Activated naive CD4-positive, alpha-beta T cell treated with anti-CD3 and anti-CD28 coated beads, Interleukin-2, amount 50 U/mL, for 72 hours (primary cell): ENCODE measurements at regions not wholly inside any gene's neighbourhood (a gene's known extent, or its start where the extent isn't known, plus 50 kb on each side); places are given as distances from the start of the nearest gene placed in this dataset.

Experiments
- ATAC-seq, 2 donors: fragments of 150-1000 bp; cut with Tn5 transposase; 2 replicates each; pipeline ENCODE4 v1.10.0; 2021; ENCODE audit warnings: mild to moderate bottlenecking in 2 of 2, moderate library complexity in 2 of 2
- DNase-seq, 2 donors: peaks; one replicate each; pipeline ENCODE4 v3.0.0; 2021 to 2022; ENCODE audit warnings: low spot score in 2 of 2
- H3K27ac Mint-ChIP-seq, 2 donors: one replicate each; pipeline ENCODE4 v1.8.0; 2022; ENCODE audit warnings: mild to moderate bottlenecking in 2 of 2, mixed read lengths in 2 of 2
- H3K36me3 Mint-ChIP-seq, 2 donors: one replicate each; pipeline ENCODE4 v1.8.0; 2022; ENCODE audit warnings: mixed read lengths in 2 of 2
- H3K9me3 Mint-ChIP-seq, 2 donors: one replicate each; pipeline ENCODE4 v1.8.0; 2022; ENCODE audit warnings: mixed read lengths in 2 of 2

GRCh38 chr1:5576011-5576672 is 416.1 kb downstream of the NPHP4 start:
- Mint-ChIP-seq H3K27ac (no peak overlapping the region), H3K9me3 (peaks cover 0 to 1% of the 10 kb centered on the region in 2 donors), H3K36me3 (no peaks in the 10 kb centered on the region)
- no peak for DNase-seq
- ATAC-seq, result no peak

GRCh38 chr1:5575396-5575940 is 416.8 kb downstream of the NPHP4 start:
- Mint-ChIP-seq H3K9me3 (peaks cover 0 to 4% of the 10 kb centered on the region in 2 donors), H3K27ac (no peak overlapping the region), H3K36me3 (no peaks in the 10 kb centered on the region)
- ATAC-seq (no peak), DNase-seq (no peak)

- ATAC-seq (no peak), DNase-seq (no peak)
- Mint-ChIP-seq H3K36me3 (no peaks in the 10 kb centered on the region), H3K9me3 (peaks cover 0 to 7% of the 10 kb centered on the region in 2 donors), H3K27ac (peak overlapping the region in 1 of 2 donors; percentile 38)
These were observed 417.6 kb downstream of the NPHP4 start for GRCh38 chr1:5574641-5575040.

- H3K27ac Mint-ChIP-seq, result no peak overlapping the region
- H3K36me3 Mint-ChIP-seq, result peaks cover 0 to 5% of the 10 kb centered on the region in 2 donors
- ATAC-seq (no peak), DNase-seq (no peak)
- H3K9me3 Mint-ChIP-seq, result peaks cover 0 to 20% of the 10 kb centered on the region in 2 donors
These were observed 419.4 kb downstream of the NPHP4 start for GRCh38 chr1:5572794-5573193.

GRCh38 chr1:5571861-5572401 is 420.3 kb downstream of the NPHP4 start:
- Mint-ChIP-seq H3K36me3 (peaks cover 0 to 5% of the 10 kb centered on the region in 2 donors), H3K27ac (no peak overlapping the region), H3K9me3 (peaks cover 0 to 20% of the 10 kb centered on the region in 2 donors)
- DNase-seq, result no peak
- no peak for ATAC-seq

GRCh38 chr1:5571438-5571837 is 420.8 kb downstream of the NPHP4 start:
- Mint-ChIP-seq H3K36me3 (peaks cover 0 to 5% of the 10 kb centered on the region in 2 donors), H3K9me3 (peaks cover 0 to 20% of the 10 kb centered on the region in 2 donors), H3K27ac (no peak overlapping the region)
- DNase-seq (no peak), ATAC-seq (no peak)

GRCh38 chr1:5570931-5571330 is 421.3 kb downstream of the NPHP4 start:
- H3K27ac Mint-ChIP-seq, result no peak overlapping the region
- no peak for DNase-seq
- H3K9me3 Mint-ChIP-seq, result peaks cover 0 to 20% of the 10 kb centered on the region in 2 donors
- ATAC-seq, result no peak
- peaks cover 0 to 5% of the 10 kb centered on the region in 2 donors for H3K36me3 Mint-ChIP-seq

- DNase-seq (no peak), ATAC-seq (no peak)
- Mint-ChIP-seq H3K9me3 (peaks cover 0 to 20% of the 10 kb centered on the region in 2 donors), H3K27ac (no peak overlapping the region), H3K36me3 (peaks cover 0 to 5% of the 10 kb centered on the region in 2 donors)
These were observed 423.9 kb downstream of the NPHP4 start for GRCh38 chr1:5568321-5568720.

- ATAC-seq, result no peak
- peaks cover 0 to 5% of the 10 kb centered on the region in 2 donors for H3K36me3 Mint-ChIP-seq
- peaks cover 0 to 20% of the 10 kb centered on the region in 2 donors for H3K9me3 Mint-ChIP-seq
- H3K27ac Mint-ChIP-seq, result no peak overlapping the region
- no peak for DNase-seq
These were observed 424.4 kb downstream of the NPHP4 start for GRCh38 chr1:5567839-5568238.

GRCh38 chr1:5566924-5567323 is 425.3 kb downstream of the NPHP4 start:
- ATAC-seq (no peak), DNase-seq (no peak)
- peaks cover 0 to 5% of the 10 kb centered on the region in 2 donors for H3K36me3 Mint-ChIP-seq
- no peak overlapping the region for H3K27ac Mint-ChIP-seq
- H3K9me3 Mint-ChIP-seq, result peaks cover 0 to 20% of the 10 kb centered on the region in 2 donors

GRCh38 chr1:5565281-5566125 is 426.7 kb downstream of the NPHP4 start:
- peaks cover 0 to 15% of the 10 kb centered on the region in 2 donors for H3K9me3 Mint-ChIP-seq
- no peak overlapping the region for H3K27ac Mint-ChIP-seq
- DNase-seq, result no peak
- ATAC-seq, result no peak
- H3K36me3 Mint-ChIP-seq, result peaks cover 0 to 5% of the 10 kb centered on the region in 2 donors

GRCh38 chr1:5564578-5565257 is 427.5 kb downstream of the NPHP4 start:
- ATAC-seq (no peak), DNase-seq (no peak)
- Mint-ChIP-seq H3K9me3 (peaks cover 0 to 13% of the 10 kb centered on the region in 2 donors), H3K36me3 (peaks cover 0 to 5% of the 10 kb centered on the region in 2 donors), H3K27ac (no peak overlapping the region)

- DNase-seq (no peak), ATAC-seq (no peak)
- peaks cover 0 to 6% of the 10 kb centered on the region in 2 donors for H3K9me3 Mint-ChIP-seq
- H3K36me3 Mint-ChIP-seq, result peaks cover 0 to 5% of the 10 kb centered on the region in 2 donors
- H3K27ac Mint-ChIP-seq, result no peak overlapping the region
These were observed 428.2 kb downstream of the NPHP4 start for GRCh38 chr1:5563861-5564577.

GRCh38 chr1:5562769-5563168 is 429.5 kb downstream of the NPHP4 start:
- H3K9me3 Mint-ChIP-seq, result peaks cover 9 to 11% of the 10 kb centered on the region in 2 donors
- H3K36me3 Mint-ChIP-seq, result peaks cover 0 to 9% of the 10 kb centered on the region in 2 donors
- H3K27ac Mint-ChIP-seq, result no peak overlapping the region
- no peak for DNase-seq
- ATAC-seq, result no peak

- ATAC-seq (no peak), DNase-seq (no peak)
- Mint-ChIP-seq H3K36me3 (peaks cover 0 to 9% of the 10 kb centered on the region in 2 donors), H3K27ac (no peak overlapping the region), H3K9me3 (peaks cover 9 to 11% of the 10 kb centered on the region in 2 donors)
These were observed 429.9 kb downstream of the NPHP4 start for GRCh38 chr1:5562331-5562730.

- ATAC-seq (no peak), DNase-seq (no peak)
- no peak overlapping the region for H3K27ac Mint-ChIP-seq
- peaks cover 9 to 11% of the 10 kb centered on the region in 2 donors for H3K9me3 Mint-ChIP-seq
- H3K36me3 Mint-ChIP-seq, result peaks cover 0 to 9% of the 10 kb centered on the region in 2 donors
These were observed 433.1 kb downstream of the NPHP4 start for GRCh38 chr1:5559078-5559477.
